HG02884 (cell line): ENCODE measurements at regions not wholly inside any gene's neighbourhood (a gene's known extent, or its start where the extent isn't known, plus 50 kb on each side); places are given as distances from the start of the nearest gene placed in this dataset.

Experiments used
- ATAC-seq: cut with Tn5 transposase; IDR thresholded peaks from one replicate; pipeline ENCODE4 v1.9.1; 2021; ENCODE audit warnings: mild to moderate bottlenecking, moderate library complexity; ENCODE audit not compliant: unreplicated experiment

- ATAC-seq: no peak
Measured at GRCh38 chr10:29694121-29694520, 59.4 kb upstream of the SVIL start.

GRCh38 chr10:29692121-29692539 lies 57.4 kb upstream of the SVIL start:
- no peak for ATAC-seq

GRCh38 chr10:29691564-29692072 lies 56.8 kb upstream of the SVIL start:
- no peak for ATAC-seq

DNA sequence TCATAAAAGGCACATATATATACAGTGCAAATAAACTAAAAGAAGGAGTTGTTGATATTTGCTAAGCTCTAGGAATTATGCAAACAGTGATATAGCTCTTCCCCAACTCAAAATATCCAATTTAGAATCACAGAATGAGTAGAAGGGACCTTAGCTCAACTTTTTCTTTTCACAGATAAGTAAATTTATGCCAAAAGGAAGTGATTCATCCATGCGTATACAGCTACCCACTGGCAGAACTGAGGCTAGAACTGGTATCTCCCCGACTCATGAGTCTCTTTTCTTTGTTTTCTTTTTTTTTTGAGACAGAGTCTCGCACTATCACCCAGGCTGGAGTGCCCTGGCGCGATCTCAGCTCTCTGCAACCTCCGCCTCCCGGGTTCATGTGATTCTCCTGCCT lies 54.2 kb upstream of the SVIL start:
- ATAC-seq: no peak

- ATAC-seq: no peak
Measured at GRCh38 chr10:29688230-29688661, 53.5 kb upstream of the SVIL start.

GRCh38 chr10:29687421-29688164 lies 52.8 kb upstream of the SVIL start:
- ATAC-seq: no peak

- ATAC-seq: no peak
Measured at GRCh38 chr10:29685506-29685905, 50.7 kb upstream of the SVIL start.
